Limb (tissue), 2 donors: ENCODE measurements at regions not wholly inside any gene's neighbourhood (a gene's known extent, or its start where the extent isn't known, plus 50 kb on each side); places are given as distances from the start of the nearest gene placed in this dataset.

Experiments used
- DNase-seq, 2 donors: peaks; one replicate each; pipeline ENCODE4 v3.0.0-alpha.2; 2016; ENCODE audit errors: extremely low spot score in 2 of 2

DNA sequence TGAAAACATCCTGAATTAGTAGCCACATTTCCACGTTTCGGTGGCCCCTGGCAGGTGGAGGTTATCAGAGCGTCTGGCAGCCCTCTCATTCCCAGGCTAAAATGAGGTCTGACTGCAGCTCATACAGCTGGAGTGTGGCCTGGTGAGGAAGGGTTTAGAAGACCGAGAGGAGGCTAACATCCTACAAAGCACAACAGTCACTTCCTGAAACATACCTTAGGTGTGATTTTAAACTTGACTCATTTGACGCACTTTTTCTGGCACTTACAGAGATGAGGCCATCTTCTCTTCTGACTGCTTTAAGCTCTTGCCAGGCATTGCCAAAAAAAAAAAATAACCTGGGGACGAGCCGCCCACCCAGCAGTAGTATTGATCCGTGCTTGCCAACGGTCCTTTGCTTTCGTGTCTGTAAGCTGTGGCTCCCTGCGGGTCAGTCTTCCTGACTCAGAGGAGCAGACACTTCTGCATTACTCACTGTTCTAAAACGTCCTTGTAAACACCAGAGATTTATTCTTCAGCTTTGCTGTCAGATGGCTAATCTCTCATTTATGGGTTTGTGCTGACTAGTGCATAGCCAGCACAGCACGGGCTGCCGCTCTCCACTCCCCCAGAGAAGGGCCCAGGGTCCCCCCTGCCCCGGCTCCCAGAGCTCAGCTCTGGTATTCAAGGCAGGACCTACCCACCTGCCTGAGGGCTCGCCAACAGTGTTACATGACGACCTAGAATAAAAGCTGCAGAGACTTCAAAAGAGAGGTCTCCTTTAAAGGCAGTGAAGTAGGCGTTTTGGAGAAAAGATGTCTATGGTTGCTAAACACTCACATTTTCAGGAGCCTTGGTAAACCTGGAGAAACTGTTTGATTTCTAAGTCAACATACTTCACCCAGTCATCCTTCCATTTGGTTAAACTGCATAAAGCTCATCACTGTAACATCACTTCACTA lies 78.5 kb upstream of the FRMD1 start:
- DNase-seq, result no peak

DNA sequence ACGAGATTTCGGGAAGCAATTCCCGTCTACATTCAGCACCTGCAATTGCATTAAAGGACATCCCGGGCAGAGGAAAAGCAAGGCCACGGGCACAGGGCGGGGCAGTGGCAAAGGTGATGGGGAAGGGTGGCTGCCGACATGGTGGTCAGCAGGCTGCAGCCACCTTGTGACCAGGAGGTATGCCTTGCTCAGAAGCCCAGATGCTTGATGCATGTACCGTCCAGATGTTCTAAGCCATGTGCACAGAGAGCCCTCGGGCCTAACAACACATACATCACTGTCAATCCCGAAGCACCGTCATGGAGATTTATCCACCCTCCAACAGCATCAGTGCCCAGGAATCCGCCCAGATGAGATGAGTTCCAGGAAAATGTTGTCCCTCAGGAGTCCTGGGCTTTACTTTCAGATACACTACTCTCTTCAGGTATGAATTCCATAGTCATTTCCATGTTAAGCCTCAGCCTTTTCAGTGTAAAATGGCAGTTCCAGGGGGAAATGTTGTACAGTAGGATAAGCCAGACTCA lies 77.8 kb upstream of the FRMD1 start:
- DNase-seq, result no peak

DNA sequence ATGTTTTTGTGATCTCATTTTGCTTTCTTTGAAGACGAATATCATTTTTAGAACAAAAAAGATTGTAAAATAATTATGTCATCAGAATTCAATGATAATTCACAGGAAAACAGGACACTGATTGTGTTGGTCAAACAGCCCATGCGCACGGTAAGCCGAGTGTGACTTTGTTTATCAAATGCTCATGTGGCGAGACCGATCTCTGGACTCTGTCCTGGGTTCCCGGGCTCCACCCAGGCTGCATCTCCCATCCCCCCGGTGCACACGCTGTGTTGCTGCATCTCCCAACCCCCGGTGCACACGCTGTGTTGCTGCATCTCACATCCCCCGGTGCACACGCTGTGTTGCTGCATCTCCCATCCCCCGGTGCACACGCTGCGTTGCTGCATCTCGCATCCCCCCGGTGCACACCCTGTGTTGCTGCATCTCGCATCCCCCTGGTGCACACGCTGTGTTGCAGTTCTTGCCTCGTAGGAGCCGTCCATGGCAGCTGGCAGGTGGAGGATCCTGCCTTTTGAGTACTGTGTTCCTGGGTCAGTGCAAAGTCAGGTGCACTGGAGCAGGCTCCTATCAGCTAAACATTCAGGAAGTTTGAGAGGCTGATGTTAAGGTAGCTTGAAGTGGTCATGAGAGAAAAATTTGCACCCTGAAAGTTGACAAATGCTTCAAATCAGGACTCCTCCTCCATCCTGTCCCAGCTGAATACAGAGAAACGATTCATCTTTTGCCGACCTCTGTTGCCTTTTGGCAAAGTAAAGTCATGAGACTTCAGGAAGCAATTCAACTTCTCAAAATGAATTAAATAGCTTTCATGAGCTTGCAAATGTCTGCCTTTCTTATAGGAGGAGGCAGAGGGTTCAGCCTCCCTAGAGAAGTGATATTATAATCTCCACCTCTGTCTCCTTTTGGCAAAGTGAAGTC lies 77.1 kb upstream of the FRMD1 start:
- no peak for DNase-seq

DNA sequence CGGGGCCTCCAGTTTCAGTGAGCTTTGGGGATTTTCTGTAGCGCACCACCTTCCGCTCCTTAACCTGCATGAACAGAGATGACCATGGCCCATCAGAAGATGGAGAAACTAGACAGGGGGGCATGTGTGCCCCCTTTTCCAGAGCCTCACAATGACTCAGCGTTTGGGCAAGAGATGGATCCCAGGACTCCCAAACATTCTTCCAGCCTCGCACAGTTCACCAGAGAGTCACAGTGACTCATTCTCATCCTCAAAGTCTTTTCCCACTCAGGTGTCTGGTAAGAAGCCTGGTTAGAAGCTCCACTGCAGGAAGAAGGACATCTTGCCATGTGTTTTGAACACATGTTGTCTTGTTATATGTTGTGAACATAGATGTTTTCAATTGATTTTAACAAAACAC lies 76.2 kb upstream of the FRMD1 start:
- DNase-seq, result no peak

DNA sequence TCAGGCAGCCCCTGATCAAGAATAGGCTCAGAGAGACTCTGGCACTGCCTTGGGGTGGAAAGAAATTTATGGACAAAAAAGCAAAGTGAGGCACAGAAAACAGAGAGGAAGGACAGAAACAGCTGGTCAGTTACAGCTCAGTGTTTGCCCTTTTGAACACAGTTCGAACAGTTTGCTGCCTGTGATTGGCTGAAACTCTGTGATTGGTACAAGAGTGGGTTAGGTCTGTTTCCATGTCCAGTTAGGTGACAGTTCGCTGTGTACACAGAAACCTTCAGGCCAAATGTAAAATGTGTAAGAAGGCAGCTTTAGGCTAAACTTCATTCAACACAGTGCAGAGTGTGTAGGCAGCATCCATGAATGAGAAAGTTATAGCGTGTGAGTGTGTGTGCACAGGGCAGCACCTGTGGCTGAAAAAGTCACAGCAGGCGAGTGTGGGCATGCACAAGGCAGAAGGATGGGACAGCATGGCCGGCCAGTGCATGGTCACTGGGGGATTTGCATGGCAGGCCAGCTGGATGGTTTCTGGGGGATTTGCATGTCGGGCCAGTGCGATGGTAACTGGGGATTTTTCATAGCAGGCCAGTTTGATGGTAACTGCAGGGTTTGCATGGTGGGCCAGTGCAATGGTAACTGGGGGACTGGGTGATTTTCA lies 75.4 kb upstream of the FRMD1 start:
- no peak for DNase-seq

DNA sequence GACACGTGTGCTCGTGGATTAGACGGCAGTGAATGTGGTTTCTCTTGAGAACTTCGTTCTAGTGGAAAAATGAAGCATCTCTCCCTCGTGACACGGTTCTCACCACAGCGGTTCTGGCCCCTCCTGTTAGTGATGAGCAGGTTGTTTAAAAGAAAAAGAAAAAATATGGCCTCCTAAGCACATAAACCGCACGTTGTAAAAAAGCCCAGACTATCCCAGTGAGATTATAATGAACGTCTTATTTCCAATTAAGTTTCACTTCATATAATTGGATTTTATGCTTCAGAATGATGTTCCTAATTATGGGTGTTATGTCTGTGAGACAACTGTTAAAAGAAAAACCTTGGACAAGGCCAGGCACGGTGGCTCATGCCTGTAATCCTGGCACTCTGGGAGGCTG lies 74.5 kb upstream of the FRMD1 start:
- no peak for DNase-seq

DNA sequence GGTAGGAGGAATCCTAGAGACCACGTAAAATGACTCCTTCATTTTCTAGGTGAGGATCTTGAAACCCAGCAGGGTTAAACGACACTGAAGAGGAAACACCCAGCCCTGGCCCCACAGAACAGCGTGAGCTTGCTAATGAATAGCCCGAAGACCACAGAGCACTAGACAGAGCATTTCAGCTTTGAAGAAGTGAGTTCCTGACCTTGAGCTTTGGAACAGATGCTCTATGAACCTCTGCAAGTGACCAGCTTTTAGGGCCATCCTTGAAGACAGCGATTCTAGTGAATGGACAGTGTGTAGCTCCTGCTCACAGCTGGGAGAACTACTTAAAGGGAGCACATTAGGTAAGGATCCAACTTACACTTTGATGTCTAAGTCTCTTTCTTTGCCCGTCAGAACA lies 74.0 kb upstream of the FRMD1 start:
- DNase-seq, result no peak

DNA sequence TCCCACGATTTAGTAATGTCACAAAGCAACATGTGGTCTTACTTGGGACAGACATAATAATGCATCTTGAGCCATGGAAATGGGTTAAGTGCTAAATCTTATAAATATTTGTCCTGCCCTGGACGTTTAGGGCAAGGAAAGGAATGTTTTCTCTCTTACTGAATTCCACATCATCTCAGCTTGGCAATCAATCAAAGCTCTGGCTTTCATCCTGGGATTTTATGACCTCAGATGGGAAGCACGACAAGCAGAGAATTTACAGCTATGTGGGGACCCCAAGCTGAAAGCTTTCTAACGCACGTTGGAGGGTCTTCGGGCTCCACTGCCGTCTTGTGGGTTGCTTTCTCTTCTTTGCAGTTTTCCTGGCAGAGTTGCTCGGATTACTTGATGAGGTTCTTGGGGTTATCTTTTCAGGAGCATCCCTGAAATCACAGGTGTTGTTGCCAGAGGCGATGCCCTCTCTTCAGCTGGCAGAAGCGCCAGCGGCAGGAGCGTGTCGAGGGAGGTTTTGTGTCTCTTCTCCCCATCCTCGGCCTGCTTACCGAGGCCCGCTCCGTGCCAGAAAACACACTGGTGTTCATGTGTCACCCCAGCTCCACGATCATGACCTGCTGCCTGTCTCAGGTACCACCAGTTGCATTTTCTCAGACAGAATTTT lies 73.4 kb upstream of the FRMD1 start:
- DNase-seq, result no peak

DNA sequence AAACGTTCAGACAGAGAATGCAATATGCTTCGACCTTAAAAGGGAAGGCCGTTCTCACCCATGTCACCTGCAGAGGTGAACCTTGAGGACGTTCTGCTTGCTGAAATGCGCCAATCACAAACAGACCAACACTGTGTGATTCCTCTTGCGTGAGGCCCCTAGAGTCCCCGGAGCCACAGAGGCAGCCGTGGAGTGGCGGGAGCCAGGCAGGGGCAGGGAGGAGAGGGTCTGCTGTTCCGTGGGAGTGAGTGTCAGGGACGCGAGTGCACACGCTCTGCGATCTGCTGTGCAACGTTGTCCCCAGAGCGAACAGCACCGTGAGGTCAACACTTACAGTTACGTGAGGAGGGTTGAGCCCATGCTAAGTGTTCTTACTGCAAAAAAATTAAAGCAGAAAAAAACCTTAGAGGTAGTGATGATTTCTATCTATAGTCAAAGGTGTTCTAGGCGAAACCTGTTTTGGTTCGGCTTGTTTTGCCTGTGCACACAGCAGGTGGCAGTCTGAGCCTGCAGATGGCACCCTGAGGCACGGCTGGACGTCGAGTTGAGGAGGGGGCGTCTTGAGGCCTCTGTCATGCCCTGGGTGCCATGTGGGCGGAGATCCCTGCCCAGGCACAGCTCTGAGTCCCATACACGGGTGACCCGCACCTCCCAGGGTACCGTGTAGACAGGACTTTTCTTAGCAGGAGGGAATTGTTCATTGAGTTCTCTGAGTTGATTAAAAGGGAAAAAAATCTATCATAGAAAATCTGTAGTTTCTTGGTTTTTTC lies 71.7 kb upstream of the FRMD1 start:
- peak in 1 of 2 donors; percentile 67 for DNase-seq

DNA sequence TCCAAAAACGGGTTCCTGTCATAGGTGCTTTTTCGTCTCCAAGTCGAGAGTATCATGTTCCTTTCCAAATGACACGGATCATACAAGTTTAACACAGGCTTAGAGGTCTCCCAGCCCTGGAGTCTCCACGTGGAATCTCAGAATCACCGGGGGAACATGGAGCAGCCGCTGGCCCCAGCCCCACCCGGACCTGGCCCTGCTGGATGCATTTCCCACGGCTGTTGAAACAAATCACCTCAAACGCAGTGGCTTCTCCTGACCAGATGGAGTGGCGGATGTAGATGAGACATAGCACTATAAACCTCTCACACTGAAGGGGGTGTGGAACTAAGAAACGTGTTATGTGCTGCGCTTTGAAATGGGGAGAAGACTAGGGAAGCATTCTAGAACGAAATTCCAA lies 70.0 kb upstream of the FRMD1 start:
- DNase-seq, result no peak

DNA sequence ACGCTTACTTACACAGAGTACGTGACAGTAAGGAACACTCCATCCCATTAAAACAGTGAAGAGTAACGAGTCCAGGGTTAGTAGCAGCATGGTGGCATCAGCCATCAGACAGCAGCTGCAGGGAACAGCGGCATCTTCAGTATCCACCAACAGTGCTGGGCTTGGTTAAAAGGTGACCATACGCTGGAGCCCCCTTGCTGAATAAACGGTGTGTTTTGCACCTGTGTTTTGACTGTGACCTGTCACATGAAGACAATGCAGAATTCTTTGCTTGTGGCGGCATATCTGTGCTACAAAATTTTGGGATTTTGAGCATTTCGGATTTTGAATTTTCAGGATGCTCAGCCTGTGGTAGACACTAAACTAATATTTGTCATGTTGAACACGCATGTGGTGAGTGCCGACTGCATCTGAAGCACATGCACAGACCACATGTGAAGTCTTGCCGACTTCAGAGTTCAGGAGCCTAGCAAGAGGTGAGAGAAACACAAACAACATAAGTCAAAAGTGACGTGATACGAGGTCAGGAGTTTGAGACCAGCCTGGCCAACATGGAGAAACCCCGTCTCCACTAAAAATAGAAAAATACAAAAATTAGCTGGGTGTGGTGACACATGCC lies 69.3 kb upstream of the FRMD1 start:
- DNase-seq, result no peak

DNA sequence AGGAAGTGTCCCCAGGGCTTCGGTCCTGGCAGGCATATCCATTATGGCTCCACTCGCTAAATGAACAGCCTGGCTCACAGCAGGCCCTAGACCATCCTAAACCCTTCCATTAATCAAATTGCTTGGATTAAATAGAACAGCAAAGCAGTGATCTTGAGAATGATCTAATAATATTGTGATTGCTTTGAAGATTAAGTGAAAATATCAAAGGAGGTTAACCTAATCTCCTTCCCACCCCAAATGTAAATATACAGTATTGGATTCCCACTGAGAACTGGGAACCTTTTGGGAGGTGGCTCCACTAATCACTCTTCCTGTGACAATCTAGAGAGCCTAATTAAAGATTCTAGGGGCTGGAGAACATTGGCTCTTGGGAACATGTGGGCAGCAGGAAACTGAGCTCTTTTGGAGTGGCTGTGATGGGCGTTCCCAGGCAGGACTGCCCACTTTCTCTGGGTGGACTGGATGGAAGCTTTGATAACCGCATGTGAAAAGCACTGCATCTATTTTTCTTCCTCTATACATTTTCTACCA lies 68.3 kb upstream of the FRMD1 start:
- DNase-seq, result no peak

DNA sequence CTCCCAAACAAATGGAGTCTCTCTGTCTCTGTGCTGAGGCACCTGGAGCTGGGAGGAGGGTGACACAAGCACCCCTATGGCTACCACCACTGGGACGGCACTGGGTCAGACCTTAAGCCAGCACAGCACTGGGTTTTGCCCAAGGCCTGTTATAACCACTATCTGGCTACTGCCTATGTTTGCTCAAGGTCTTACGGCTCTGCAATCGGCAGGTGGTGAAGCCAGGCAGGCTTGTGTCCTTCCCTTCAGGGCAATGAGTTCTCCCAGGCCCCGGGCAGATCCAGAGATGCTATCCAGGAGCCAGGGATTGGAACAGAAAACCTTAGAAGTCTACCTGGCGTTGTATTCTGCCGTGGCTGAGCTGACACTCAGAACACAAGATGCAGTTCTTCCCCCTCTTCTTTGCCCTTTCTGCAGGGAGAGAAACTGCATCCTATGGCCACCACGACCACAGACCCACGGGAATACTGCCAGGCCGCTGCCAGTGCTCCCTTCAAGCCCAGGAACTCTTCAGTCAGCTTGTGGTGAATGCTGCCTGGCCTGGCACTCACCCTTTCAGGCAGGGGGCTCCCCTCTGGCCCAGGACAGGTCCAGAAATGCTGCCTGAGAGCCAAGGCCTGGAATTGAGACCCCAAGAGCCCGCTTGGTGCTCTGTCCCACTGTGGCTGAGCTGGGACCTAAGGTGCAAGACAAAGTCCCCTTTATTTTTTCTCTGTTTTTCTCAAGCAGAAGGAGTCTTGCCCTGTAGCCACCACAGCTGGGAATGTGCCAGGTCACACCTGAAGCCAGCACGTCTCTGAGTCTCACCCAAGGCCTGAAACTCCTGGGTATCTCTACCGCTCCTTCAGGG lies 67.0 kb upstream of the FRMD1 start:
- peak in 1 of 2 donors; percentile 21 for DNase-seq

DNA sequence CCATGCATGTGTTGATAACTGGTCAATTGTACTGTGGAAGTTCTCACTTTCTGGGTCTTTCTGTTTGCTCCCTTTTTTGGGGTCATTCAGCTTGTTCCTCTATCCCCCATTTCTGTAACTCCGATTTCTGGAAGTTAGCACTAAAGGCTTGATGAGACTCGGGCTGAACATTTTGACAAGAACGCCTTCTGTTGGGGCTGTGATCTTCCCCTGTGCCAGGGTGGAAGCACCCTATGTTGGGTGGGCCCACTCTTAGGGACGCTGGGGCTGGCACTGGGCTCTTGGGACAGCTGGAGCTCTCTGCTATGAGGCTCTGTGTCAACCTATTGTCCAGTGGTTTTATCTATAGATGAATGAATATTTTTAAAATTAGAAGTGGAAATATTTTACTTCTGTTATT lies 60.1 kb upstream of the FRMD1 start:
- no peak for DNase-seq

DNA sequence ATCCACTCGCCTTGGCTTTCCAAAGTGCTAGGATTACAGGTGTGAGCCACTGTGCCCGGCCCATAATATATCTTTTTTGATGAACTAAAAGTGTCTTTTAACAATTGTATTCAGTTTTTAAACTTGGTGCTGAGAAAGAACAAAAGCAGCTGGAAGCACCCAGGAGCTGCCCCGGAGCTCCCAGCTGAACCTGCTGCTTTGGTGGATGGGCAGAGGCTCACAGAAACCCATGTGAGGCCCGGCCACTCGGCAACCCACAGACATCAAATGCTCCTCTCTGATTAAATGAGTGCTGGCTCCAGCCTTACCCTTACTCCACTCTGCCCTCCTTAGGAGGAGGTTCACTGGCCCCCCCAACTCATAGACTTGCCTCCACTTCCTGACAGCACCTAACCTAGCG lies 59.4 kb upstream of the FRMD1 start:
- peak in 1 of 2 donors; percentile 14 for DNase-seq

DNA sequence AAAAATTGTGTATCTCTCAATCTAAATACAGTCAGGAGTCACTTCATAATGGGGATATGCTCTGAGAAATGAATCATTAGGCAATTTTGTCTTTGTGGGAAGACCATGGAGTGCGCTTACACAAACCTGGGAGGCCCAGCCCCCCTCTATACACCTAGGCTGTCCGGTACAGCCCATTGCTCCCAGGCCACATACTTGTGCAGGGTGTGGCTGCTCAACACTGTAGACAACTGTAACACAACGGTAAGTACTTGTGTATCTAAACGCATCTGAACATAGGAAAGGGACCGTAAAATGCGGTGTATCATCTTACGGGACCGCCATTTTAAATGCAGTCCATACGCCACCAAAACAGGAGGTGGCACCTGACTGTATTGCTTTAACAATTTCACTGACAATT lies 58.0 kb upstream of the FRMD1 start:
- DNase-seq, result no peak

DNA sequence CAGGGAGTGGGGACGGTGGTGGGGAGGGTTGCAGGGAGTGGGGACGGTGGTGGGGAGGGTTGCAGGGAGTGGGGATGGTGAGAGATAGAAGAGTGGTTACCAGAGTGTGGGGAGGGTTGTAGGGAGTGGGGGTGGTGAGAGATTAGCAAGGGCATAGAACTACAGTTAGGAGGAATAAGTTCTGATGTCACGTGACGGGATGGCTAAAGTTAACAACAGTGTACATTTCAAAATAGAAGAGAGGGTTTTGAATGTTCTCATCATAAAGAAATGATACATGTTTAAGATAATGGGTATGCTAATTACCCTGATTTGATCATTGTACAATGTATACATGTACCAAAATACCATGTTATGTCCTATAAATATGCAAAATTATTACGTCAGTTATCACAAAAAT lies 57.6 kb upstream of the FRMD1 start:
- no peak for DNase-seq

DNA sequence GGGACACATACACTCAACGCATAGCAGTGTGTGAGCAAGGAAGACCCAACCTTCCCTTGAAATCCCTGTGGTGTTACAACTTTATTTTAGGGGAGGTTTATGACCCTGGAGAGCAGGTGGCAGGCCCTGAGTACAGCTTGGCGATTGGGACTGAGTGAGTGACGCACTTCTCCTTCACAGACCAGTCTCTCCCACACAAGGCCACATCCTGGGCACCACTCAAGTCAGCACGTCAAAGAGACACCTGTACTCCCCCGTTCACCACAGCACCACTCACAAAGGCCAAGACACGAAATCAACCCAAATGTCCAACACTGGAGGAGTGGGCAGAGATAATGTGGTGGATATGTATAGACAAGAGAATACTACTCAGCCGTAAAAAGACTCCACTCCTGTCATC lies 57.0 kb upstream of the FRMD1 start:
- no peak for DNase-seq
